Hypothalamus (tissue), 51 donors: ENCODE measurements at regions not wholly inside any gene's neighbourhood (a gene's known extent, or its start where the extent isn't known, plus 50 kb on each side); places are given as distances from the start of the nearest gene placed in this dataset.
"Not testable (repeated sequence)": the region's sequence is repeated elsewhere in the genome, so short reads cannot be mapped to it uniquely, and the experiment has no call there.

Source experiments
- DNase-seq, 51 donors: peaks; one replicate each; lab custom pipeline; 2025; lab: John Stamatoyannopoulos, UW

DNA sequence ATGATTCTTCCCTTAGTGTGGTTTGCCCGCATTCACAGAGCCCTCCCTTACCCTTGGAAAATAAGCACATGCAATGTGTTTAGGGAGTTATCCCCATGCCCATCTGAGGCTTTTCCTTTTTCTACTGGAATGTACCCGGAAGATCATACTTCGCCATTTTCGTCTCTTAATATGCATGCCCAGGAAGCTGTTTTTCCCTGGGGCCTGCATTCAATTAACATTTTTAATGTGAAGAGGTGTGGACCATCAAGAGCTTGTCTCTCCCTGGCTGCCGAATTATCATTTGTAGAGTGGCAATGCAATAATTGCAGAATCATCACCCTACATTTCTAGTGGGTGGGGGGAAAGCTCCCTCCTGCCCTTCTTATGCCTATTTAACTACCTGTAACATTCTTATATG is 976.3 kb downstream of the DIPK2A start:
- no peak for DNase-seq

DNA sequence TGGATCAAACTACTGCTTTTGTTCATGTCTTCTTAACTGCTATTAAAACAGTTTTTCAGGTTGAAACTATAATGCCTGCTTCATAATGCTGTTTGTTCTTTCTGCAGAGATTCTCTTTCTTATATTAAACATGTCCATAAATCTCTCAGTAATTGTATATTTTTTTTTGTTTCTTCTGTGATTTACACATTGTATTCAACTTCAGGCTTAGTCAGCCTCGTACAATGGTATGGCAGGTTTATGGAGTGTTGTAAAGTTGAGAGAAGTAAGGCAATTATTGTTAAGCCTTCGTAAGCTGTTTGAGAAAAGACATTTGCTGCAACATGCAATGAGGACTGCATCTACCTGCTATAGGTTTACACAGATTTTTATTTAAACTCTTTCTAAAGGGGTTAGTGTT is 977.1 kb downstream of the DIPK2A start:
- no peak for DNase-seq

DNA sequence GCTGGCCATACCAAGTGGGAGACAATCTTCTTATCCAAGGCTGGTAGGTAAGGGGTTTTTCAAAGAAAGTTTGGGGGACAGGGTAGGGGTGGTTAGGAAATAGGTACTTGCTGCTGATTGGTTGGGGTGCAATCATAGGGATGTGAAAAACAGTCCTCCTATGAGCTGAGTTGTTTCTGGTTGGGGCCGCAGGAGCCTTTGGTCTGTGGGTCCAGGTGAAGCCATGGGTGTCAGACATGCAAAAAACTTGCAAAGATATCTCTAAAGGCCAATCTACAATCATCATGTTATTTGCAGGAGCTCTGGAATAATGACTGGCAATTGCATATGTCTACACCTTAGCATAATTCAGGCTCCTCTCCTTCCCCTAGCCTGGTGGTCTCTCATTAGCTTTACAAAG is 982.3 kb downstream of the DIPK2A start:
- DNase-seq: no peak

DNA sequence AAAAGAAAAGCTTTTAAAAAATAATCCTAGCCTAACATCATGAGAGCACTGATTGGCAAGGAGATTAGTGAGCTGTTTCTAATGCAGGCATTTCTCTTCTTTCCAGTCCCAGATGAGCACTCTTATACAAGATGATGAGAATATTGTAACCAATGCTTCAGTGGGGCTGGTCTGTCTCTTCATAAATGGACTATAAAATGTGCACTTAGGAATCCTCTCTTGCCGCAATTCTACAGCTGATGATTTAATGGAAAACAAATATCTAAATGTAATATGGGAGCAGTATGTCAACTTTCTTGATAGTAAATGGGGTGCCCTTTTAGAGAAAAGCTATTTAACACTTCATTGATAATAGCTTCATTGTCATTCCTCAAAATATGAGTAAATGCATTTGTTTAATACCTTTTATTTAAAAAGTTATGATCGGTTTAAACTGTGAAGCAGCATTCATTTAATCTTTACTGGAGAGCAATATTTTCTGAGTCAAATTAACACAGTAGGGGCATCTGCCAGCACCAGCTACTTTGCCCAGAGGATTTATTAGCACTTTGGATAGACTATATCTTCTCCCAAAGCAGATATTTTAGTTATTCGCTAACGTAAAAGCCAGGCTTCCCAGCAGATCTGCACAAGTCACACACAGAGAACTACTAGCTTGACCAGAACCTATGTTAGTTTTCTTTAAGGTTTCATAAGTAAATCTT is 985.9 kb downstream of the DIPK2A start:
- DNase-seq: no peak

DNA sequence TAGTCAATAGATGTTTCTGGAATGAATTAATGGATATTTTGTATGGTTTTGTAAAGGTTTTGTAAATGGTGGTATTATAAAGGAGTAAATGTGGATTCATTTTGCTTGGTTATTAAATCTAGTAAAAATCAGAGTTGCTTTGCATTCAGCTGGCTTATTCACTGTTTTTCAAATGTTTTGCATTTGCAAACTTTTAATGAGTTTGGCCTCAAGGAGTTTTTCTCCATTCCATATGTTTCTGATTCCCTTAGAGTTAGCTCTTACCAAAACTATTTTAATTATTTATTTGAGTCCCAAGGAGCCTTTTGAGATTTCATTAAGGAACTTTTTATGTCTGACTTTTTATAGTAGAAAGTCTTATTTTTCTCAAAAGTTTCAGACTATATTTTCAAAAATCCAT is 992.2 kb downstream of the DIPK2A start:
- no peak for DNase-seq

DNA sequence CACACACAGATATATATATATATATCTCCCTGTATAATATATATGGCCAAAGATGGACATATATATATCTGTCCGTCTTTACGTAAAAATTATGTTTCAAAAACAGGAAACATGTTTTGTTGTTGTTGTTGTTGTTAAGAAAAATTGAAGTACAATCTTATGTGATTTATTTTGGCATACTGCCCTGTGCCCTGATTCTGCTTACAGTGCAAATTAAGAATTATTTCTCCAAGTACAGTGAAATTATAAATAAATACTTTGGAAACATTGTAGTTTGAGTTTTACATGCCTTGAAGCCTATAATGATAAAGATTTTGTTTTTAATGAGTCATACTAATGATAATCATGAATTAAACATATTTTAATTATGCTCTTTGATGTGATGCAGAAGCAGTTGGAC is 994.9 kb downstream of the DIPK2A start:
- DNase-seq: no peak

DNA sequence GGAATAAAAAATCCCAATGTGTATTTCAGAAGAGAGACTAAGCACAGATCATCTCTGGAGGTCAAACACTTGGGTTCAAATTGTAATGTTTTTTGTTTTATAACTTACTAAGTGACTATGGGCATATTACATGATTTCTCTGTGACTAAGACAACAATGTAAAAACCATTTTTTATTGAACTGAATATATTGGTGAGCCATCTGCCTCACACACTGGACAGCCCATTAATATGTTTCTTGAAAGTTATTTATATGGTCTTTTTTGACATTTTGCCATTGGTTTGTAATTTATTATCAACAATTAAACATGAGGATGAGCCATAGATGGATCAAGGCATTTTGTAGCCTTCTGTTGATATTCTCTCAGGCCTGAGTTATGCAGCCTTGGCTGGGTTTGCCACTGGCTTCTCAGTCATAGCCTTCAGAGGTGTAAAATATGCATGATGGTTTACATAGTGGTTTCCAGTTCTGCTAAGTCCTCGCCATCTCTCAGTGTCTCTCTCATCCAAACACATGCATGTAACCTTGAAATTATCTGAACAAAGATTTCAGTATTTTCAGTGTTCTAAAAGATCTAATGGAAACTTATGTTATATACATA is 997.2 kb downstream of the DIPK2A start:
- DNase-seq: no peak

DNA sequence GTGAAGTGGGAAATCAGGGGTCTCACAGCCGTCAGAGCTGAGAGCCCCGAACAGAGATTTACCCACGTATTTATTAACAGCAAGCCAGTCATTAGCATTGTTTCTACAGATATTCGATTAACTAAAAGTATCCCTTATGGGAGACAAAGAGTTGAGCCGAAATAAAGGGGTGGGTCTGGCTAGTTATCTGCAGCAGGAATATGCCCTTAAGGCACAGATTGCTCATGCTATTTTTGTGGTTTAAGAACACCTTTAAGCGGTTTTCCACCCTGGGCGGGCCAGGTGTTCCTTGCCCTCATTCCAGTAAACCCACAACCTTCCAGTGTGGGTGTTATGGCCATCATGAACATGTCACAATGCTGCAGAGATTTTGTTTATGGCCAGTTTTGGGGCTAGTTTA is 1012.9 kb downstream of the DIPK2A start:
- DNase-seq: not testable (repeated sequence)

DNA sequence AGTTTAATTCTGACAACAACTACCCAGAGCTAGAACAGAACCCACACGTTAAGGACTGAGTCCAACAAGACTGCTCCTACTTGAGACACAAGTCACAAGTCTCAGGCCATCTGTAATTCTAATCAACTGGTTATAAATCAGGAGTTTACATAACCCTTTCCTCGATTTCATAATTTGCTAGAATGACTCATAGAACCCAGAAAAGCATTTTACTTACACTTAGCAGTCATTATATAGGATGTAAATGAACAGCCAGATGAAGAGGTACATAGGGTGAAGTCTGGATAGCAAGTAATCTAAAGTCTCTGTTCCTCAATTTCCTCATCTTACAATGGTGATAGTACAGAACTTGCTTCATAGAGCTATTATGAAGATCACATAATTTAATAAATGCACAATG is 1018.2 kb downstream of the DIPK2A start:
- DNase-seq: no peak

DNA sequence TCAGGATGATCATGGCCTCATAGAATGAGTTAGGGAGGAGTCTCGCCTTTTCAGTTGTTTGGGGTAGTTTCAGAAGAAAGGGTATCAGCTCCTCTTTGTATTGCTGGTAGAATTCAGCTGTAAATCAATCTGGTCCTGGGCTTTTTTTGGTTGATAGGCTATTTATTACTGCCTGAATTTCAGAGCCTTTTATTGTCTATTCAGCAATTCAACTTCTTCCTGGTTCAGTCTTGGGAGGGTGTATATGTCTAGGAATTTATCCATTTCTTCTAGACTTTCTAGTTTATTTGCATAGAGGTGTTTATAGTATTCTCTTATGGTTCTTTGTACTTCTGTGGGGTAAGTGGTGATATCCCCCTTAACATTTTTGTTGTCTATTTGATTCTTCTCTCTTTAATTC is 1024.2 kb downstream of the DIPK2A start:
- no peak for DNase-seq

DNA sequence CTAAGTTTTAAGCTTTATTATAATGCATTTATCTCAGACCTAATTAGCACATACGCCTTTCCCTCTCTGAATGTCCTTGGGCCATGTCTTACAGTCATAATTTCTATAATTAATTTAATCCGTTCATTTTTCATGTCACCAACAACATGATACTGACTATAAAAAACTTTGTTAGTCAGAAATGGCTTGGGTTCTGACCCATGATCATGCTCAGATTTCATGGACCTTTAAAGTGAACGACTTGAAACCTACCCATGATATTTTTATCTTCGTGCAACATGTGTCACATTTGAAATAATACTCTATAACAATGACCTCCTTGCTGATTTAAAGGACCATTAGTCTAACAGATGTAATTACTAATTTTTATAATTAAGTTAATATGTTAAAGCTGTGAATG is 1033.8 kb downstream of the DIPK2A start:
- no peak for DNase-seq

DNA sequence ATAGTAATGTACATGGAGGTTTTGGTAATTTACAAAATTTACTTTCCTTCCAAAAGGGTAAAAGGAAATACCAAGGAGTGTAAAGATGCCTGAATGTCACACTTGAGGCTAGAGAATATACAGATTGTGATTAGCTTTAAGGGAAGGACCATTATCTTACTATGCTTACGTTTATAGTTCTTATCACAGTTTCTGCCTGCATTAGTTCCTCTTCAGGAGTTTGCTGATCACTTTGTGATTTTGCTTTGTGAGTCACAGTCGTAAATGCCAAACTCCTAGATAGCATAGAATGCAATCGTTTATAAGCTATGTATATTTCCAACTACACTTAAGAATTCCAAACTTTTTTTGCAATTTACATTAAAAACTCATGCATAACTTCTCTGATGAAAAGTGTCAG is 1034.6 kb downstream of the DIPK2A start:
- DNase-seq: no peak

DNA sequence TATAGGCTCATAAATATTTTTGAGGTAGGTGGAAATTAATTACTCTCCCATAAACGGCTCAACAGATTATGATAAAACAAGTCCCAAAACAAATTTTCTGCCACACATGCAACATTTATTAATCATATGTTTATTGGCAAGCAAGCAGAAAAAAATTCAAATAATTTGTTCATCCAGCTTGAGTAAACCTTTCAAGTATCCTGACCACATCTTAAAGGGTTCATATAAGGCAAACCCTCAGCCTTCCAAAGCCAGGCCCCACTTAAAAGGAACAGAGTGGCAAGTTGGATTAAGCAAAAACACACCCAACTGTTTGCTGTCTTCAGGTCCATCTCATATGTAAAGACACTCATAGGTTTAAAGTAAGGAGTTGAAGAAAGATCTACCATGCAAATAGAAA is 1042.3 kb downstream of the DIPK2A start:
- no peak for DNase-seq

DNA sequence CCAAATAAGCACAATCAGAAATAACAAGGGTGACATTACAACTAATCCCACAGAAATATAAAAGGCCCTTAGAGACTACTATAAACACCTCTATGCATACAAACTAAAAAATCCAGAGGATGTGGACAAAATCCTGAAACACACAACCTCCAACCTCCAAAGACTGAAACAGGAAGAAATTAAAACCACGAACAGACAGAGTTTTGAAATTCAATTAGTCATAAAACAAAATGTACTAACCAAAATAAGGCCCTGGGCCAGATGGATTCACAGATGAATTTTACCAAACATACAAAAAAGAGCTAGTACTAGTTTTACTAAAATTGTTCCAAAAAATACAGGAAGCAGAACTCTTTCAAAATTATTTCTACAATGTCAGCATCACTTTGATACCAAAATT is 1043.6 kb downstream of the DIPK2A start:
- DNase-seq: no peak

DNA sequence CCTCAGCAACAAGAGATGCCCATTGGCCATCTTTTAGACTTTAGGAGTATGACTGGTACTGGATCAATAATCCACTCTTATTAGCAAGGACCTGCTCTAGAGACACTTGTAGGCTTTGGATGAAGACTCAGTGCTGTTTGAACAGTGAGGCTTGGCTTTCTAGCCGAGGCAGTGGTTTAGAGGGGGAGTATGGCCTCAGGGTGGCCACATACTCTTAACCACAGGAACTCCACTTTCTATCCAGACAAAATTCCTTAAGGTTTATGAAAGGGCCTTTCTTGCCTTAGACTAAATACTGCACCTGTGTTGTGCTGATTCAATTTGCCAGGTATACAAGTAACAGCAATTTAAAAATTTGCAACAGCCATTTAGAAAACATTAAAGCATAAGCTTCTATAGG is 1046.3 kb downstream of the DIPK2A start:
- DNase-seq: no peak

DNA sequence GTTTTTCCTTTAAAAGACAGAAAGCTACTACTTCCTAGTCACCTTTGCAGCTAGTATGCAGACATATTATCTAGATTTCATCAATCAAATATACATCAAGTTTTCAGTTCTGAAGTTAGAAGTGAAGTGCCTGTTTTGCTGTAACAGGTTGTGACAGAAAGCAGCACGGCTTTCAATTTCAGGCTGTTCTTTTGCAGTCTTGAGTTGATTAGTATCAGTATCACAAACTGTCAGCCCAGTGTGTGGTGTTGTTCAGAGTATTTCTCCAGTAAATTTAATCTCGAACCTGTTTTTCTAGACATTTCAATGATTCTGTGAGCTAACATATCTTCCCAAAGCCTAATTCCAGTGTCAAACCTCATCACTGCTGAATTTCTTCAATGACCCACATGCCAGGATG is 1050.8 kb downstream of the DIPK2A start:
- DNase-seq: no peak

DNA sequence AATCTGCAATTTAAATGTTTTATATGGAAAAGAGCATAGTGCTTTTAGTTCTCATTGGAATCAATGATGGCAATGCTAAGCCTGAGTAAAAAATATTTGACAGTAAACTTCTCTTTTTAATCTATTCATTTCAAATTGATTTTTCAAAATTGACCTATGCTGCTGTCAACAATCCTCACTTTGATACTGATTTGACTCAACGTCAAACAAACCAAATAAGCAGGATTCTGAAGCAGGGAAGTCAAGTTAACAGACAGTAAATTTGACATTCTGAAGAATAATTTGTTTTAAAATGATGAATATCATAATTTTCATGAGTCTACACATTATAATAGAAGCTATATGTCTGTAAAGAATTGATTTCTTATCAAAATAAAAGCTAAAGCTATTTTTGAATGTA is 1053.1 kb downstream of the DIPK2A start:
- no peak for DNase-seq

DNA sequence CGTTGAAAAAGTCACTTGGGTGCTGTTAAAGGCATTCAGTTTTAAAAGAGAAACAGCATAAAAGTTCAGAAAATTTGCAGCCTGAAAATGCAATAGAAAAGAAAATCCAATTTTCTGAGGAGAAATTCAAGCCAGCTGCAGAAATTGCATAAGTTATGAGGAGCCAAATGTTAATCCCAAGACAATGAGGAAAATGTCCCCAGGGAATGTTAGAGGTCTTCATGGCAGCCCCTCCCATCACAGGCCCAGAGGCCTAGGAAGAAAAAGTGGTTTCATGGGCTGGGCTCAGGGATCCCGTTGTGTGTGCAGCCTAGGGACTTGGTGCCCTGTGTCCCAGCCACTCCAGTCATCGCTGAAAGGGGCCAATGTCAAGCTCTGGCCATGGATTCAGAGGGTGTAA is 1055.6 kb downstream of the DIPK2A start:
- DNase-seq: not testable (repeated sequence)

DNA sequence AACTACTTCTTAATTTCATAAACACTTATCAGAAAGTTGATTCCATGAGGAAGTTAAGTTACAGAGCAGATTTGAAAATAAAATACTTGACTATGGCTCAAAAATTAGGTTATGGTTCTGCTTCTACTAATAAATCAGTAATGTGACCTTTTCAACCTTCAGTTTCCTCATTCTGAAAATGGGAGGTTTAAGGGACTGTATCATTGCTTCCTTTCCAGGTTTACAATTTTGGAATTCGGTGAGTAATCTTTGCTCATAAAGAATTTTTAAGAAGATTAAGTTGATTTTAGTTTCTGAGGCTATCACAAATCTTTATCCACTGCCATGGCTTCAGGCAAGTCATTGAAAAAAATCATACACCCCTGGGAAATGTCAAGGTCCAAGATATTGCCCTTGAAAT is 1061.2 kb downstream of the DIPK2A start:
- no peak for DNase-seq

DNA sequence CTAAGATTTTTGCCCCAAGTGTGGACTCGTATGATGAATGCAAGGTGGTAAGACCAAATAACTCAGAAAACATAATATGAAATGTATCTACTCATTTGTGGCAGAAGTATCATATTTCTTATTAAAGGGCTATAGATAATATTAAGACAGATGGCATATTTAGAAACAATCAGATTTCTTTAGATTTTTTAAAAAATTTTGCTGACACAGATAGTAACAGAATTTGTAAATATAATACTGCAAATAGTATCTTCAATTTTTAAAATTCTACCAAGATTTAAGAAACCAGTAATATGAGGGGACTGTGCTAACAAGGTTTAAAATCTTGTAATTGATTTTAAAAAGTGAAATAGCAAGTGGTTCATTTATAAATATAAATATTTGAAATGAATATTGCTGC is 1064.1 kb downstream of the DIPK2A start:
- DNase-seq: no peak

DNA sequence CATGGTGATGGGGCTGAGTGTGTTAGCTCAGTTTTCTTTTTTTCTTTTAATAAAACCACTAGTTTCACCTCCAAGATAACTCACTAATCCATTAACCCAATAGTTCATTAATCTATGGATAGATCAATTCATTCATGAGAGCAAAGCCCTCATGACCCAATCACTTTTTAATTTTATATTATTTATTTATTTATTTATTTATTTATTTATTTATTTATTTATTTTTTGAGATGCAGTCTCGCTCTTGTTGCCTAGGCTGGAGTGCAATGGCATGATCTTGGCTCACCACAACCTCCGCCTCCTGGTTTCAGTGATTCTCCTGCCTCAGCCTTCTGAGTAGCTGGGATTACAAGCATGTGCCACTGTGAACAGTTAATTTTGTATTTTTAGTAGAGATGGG is 1082.4 kb downstream of the DIPK2A start:
- DNase-seq: not testable (repeated sequence)

DNA sequence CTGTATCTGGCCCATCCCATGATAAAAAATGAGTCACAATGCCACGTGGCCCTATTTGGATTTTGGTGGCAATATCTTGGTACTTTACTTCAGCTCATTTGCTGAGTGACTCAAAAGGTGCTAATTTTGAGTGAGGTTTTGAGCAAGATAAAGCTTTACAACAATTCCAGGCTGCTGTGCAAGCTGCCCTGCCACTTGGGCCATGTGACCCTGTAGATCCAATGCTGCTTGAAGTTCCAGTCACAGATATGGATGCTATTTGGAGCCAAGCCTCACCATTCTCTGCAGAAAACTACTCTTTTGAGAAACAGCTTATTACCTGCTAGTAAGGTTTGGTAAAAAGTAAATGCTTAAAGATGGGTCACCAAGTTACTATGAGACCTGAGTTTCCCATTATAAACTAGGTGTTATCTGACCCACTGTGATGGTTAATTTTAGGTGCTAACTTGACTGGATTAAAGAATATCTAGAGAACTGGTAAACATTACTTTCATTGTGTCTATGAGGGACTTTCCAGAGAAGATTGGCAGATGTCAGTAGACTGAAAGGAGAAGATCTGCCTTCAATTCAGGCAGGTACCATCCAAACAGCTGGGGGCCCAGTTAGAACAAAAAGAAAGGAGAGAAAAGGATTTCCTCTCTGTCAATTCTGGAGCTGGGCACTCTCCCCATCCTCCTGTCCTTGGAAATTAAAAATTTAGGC is 1083.9 kb downstream of the DIPK2A start:
- DNase-seq: no peak
